Panc1 (cell line): ENCODE measurements at regions not wholly inside any gene's neighbourhood (a gene's known extent, or its start where the extent isn't known, plus 50 kb on each side); places are given as distances from the start of the nearest gene placed in this dataset.

Experiments
- CTCF ChIP-seq: fragments of 450-650 bp; IDR thresholded peaks from 2 replicates; pipeline ENCODE4 v1.5.1; 2017; ENCODE audit warnings: mild to moderate bottlenecking
- REST ChIP-seq, 2 experiments: IDR thresholded peaks; 2 replicates each; pipeline ENCODE4 v1.6.1; 2011 to 2012; ENCODE audit warnings: low read depth in 2 of 2, control low read depth in 1 of 2, low read length in 1 of 2, mild to moderate bottlenecking in 1 of 2, moderate library complexity in 1 of 2; ENCODE audit not compliant: insufficient read depth in 1 of 2
- TCF7L2 ChIP-seq: IDR thresholded peaks from 2 replicates; pipeline ENCODE4 v1.6.1; 2011; ENCODE audit warnings: mild to moderate bottlenecking, low read depth, low read length, inconsistent platforms

GRCh38 chr4:147034372-147034771 is 88.7 kb upstream of the TTC29 start:
- TF ChIP-seq CTCF (no peak), REST (IDR thresholded peaks at IDR 0.05; ENCODE audit: insufficient read depth in 1 of 2, low read depth in 2 of 2, low read length in 1 of 2) (no peak), TCF7L2 (no peak)
